ENCODE measurements at regions not wholly inside any gene's neighbourhood (a gene's known extent, or its start where the extent isn't known, plus 50 kb on each side); places are given as distances from the start of the nearest gene placed in this dataset.

DNA sequence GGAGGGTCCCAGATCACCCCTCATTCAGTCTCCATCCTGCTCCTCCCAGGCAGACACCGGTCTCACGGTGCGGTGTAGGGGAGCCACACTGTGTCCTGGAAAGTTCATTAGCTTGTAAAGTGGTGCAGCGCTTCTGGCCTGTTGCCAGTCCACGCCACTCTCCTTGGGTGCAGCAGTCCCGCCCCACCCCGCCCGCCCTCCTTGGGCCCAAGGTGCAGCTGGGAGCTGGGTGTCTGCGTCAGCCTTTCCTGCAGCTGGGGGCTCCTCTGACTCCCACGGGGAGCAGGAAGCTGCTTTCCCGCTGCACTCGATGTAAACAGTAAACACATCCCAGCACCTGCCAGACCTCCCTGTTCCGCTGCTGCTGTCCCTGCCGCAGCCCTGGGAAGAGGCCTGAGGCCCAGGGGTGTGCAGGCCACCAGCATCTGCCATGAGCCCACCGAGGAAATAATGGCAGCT, 53.8 kb upstream of the ASB18 start:
- TF ChIP-seq, protein P1, sequence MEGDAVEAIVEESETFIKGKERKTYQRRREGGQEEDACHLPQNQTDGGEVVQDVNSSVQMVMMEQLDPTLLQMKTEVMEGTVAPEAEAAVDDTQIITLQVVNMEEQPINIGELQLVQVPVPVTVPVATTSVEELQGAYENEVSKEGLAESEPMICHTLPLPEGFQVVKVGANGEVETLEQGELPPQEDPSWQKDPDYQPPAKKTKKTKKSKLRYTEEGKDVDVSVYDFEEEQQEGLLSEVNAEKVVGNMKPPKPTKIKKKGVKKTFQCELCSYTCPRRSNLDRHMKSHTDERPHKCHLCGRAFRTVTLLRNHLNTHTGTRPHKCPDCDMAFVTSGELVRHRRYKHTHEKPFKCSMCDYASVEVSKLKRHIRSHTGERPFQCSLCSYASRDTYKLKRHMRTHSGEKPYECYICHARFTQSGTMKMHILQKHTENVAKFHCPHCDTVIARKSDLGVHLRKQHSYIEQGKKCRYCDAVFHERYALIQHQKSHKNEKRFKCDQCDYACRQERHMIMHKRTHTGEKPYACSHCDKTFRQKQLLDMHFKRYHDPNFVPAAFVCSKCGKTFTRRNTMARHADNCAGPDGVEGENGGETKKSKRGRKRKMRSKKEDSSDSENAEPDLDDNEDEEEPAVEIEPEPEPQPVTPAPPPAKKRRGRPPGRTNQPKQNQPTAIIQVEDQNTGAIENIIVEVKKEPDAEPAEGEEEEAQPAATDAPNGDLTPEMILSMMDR (conservative IDR thresholded peaks at IDR 0.05; ENCODE audit: low read depth, low read length), result no peak
- no peak overlapping the region for H3K4me3 ChIP-seq (ENCODE audit: low read length)
- no peak for DNase-seq (ENCODE audit: low read depth)

DNA sequence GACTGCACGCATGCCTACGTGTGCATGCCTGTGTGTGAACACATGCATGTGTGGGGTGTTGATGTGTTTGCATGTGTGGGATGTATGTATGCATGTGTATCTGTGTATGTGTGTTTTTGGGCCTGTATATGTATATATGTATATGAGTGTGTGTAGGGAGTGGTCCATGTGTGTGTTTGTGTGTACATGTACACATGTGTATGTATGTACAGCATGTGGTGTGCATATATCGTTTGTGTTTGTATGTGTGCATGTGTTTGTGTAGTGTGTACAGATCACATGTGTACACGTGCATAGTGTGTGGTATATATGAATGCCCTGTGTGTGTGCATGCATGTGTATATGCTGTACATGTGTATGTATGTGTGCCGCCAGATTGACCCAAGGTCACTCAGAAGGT, 54.2 kb upstream of the ASB18 start:
- no peak overlapping the region for H3K4me3 ChIP-seq (ENCODE audit: low read length)
- no peak for DNase-seq (ENCODE audit: low read depth)
- TF ChIP-seq, protein P1 (conservative IDR thresholded peaks at IDR 0.05; ENCODE audit: low read depth, low read length), result no peak

DNA sequence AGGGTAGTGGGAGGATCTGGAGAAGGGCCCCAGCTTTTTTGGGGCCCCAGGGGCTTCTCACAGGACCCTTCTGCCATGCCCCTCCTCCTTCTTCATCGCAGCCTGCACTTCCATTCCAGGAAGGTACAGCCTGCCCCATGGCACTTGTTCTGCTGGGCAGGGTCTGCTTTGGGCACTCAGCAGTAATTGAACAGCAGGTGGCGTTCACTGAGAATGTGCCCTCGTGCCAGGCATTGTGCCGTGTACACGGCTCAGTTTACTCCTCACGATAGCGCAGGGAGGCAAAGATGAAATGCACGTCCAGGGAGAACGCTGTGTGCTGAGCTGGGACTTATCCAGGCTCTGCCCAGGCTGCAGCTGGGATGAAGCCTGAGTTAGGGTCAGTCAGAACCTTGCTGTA, 54.8 kb upstream of the ASB18 start:
- TF ChIP-seq, protein P1 (conservative IDR thresholded peaks at IDR 0.05; ENCODE audit: low read depth, low read length), result no peak
- no peak overlapping the region for H3K4me3 ChIP-seq (ENCODE audit: low read length)
- DNase-seq (ENCODE audit: low read depth), result no peak

DNA sequence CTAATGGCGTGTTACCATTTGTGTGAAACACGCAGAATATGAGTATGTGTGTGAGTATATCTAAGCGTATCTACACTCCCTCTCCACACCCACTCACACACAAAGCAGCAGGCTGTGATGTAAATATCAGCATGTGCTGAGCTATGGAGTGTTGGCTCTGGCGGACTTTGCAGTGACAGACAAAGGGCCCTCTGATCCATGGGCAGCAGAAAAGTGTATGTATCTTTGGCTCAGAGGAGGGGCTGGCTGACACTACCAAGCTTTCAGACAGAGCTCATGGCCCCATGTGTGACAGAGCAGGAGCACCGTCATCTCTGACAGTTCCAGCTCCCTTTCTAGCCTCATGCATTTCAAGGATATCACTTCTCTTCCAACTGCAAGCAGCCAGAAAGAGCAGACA, 57.2 kb upstream of the ASB18 start:
- TF ChIP-seq, protein P1 (conservative IDR thresholded peaks at IDR 0.05; ENCODE audit: low read depth, low read length), result no peak
- no peak for DNase-seq (ENCODE audit: low read depth)
- H3K4me3 ChIP-seq (ENCODE audit: low read length), result no peak overlapping the region

DNA sequence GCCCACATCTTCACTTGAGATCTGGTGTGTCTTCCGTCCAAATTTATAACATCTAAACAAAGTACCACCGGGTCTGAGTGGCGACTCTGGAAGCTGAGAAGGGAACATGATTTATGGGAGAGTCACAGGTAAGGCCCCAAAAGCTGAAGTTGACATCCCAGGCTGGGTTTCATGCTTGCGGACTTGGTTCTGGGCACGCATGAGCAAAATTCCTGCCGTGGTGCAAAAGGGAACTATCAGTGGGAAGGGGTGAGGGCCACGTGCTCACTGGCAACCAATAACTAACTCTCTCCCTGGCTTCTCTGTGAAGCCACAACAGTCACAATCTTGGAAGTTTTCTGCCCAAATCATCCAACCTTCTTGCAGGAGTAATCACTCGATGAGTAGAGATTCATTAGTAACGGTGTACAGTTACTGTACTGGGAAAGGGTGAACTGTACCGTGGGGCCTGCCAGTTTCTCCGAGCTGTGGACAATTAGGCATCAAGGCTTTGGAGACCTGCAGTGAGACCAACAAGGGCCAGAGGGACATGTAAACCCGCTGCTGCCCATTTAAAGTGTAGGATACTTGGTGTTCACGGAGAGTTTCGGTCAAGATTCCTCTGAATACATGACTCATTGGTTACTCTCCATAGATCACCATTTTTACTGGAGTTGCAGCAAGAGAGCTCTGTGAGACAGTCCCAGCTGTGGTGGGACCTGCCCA, 69.4 kb upstream of the ASB18 start:
- TF ChIP-seq, protein P1 (conservative IDR thresholded peaks at IDR 0.05; ENCODE audit: low read depth, low read length), result no peak
- H3K4me3 ChIP-seq (ENCODE audit: low read length), result no peak overlapping the region
- no peak for DNase-seq (ENCODE audit: low read depth)

DNA sequence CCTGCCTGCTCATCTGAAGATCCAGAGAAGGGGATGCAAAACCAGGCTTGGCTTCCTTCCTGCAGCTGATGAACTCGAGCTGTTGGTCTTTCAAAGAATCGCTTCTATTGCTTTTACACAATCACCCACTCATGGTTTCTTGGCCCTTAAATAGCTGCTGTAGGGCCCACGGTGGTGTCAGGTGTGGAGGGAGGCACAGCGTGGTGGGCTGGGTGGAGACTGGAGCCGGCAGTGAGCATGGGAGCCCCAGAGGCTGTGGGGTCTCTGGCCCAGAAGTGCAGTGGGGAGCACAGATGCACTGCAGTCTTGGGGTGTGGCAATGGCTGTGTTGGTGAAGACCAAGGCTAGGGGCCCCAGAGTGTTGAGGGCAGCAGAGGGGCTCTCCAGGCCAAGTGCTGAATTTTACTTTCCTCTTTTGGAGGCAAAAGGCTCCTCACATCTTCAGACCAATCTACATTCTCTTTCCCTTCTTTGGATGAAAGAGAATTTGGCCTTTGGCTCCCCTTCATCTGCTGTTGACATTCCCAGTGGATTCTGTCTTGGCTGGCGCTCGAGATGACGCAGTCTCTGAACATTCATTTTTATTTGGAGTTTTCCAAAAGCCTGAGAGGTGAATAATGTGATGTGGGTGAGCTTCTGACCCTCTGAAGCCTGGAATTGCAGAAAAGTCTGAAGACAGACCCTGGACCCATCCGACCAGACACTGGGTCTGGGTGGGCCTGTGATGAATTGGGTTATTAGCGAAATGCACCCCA, 70.1 kb upstream of the ASB18 start:
- TF ChIP-seq, protein P1 (conservative IDR thresholded peaks at IDR 0.05; ENCODE audit: low read depth, low read length), result no peak
- DNase-seq (ENCODE audit: low read depth), result no peak

More for the DNA sequence above, 70.1 kb upstream of the ASB18 start:
- H3K4me3 ChIP-seq (ENCODE audit: low read length), result no peak overlapping the region

Data from retinal pigment epithelial cell (primary cell).